ENCODE measurements at regions not wholly inside any gene's neighbourhood (a gene's known extent, or its start where the extent isn't known, plus 50 kb on each side); places are given as distances from the start of the nearest gene placed in this dataset.

DNA sequence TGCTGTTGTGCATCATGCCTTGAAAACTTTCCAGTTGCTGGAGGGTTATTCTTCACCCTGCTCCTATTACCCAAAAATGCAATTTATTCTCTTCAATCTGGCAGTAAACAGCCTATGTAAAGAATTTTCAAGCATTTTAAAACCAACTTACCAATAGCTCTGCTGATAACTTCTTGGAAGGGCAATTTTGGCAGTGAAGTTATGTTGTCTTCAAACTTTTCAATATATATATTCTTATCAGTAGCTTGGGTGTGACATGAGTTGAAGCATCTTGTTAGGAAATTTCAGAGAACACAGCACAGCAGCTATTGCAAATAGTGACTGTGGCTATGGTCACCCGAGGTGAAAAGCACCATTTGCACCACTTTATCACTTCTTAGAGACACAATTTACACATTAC, 395.5 kb downstream of the STK39 start:
- TF ChIP-seq EP300 (IDR thresholded peaks at IDR 0.05) (no peak), CTCF (IDR thresholded peaks at IDR 0.05) (no peak)

All from esophagus muscularis mucosa (tissue), 3 donors.